H1 (cell line): ENCODE measurements at regions not wholly inside any gene's neighbourhood (a gene's known extent, or its start where the extent isn't known, plus 50 kb on each side); places are given as distances from the start of the nearest gene placed in this dataset.

Source experiments
- CTCF ChIA-PET: fragments of 300-600 bp; sonication (Branson Sonifier 250); formaldehyde crosslinking; loops from one replicate; lab custom pipeline; 2021; ENCODE audit not compliant: partially characterized antibody; lab: Charles Lee
- POLR2A ChIA-PET: fragments of 300-600 bp; sonication (Branson Sonifier 250); formaldehyde crosslinking; loops from one replicate; lab custom pipeline; 2021; ENCODE audit warnings: inconsistent platforms; ENCODE audit not compliant: partially characterized antibody; lab: Charles Lee
- DNase-seq, 2 experiments: peaks; one replicate each; pipeline versions ENCODE4 v3.0.0 to v3.0.0-alpha.2; 2010 to 2022; ENCODE audit warnings: low spot score in 2 of 2, low read depth in 1 of 2, mixed read lengths in 1 of 2
- FAIRE-seq: peaks from 2 replicates; lab custom pipeline; 2011; peaks lifted over from hg19 to GRCh38; lab: Jason Lieb, UNC
- H2AFZ ChIP-seq: 2 replicates; pipeline ENCODE4 v1.8.1; 2012; ENCODE audit warnings: low read length, inconsistent platforms
- H2AK5ac ChIP-seq: 2 replicates; pipeline ENCODE4 v1.6.1; 2013; ENCODE audit warnings: low read depth, low read length
- H2BK120ac ChIP-seq: replicated peaks from 2 replicates; pipeline ENCODE3; 2013; ENCODE audit warnings: low read depth, low read length, inconsistent platforms
- H2BK12ac ChIP-seq: 2 replicates; pipeline ENCODE4 v1.6.1; 2013; ENCODE audit warnings: low read depth, low read length
- H2BK15ac ChIP-seq: 2 replicates; pipeline ENCODE4 v1.6.1; 2013; ENCODE audit warnings: low read length
- H2BK20ac ChIP-seq: 2 replicates; pipeline ENCODE4 v1.6.1; 2013; ENCODE audit warnings: low read length
- H2BK5ac ChIP-seq: 2 replicates; pipeline ENCODE4 v1.6.1; 2013; ENCODE audit warnings: low read depth, low read length
- H3K14ac ChIP-seq: 2 replicates; pipeline ENCODE4 v1.6.1; 2013; ENCODE audit warnings: inconsistent platforms; ENCODE audit not compliant: insufficient read length
- H3K18ac ChIP-seq: 2 replicates; pipeline ENCODE4 v1.6.1; 2013; ENCODE audit warnings: low read length; ENCODE audit errors: extremely low read depth
- H3K23ac ChIP-seq: 2 replicates; pipeline ENCODE4 v1.6.1; 2013; ENCODE audit warnings: inconsistent platforms; ENCODE audit not compliant: insufficient read length
- H3K23me2 ChIP-seq: 2 replicates; pipeline ENCODE4 v1.6.1; 2013; ENCODE audit warnings: low read depth, low read length
- H3K27ac ChIP-seq: 2 replicates; pipeline ENCODE4 v1.6.1; 2011; ENCODE audit warnings: low read depth, low read length, inconsistent platforms
- H3K27me3 ChIP-seq, 4 experiments: replicated peaks in 1 of 4; 1 replicate in 1 of 4; 2 replicates in 3 of 4; pipeline versions ENCODE4 v1.6.1 to v1.8.1; 2011 to 2013; ENCODE audit warnings: low read length in 3 of 4, mild to moderate bottlenecking in 3 of 4, inconsistent platforms in 2 of 4, mixed read lengths in 2 of 4, moderate library complexity in 1 of 4; ENCODE audit not compliant: control insufficient read depth in 3 of 4, insufficient read depth in 3 of 4; ENCODE audit errors: extremely low read depth in 1 of 4
- H3K36me3 ChIP-seq, 4 experiments: 2 replicates each; pipeline versions ENCODE4 v1.6.1 to v1.8.1; 2011 to 2013; ENCODE audit warnings: mild to moderate bottlenecking in 4 of 4, low read length in 3 of 4, moderate library complexity in 2 of 4, control low read depth in 1 of 4, inconsistent platforms in 1 of 4; ENCODE audit not compliant: insufficient read depth in 4 of 4, control insufficient read depth in 2 of 4
- H3K4ac ChIP-seq: replicated peaks from 2 replicates; pipeline ENCODE3; 2013; ENCODE audit warnings: low read length, low read depth, mixed read lengths, inconsistent platforms; ENCODE audit not compliant: insufficient read length
- H3K4me1 ChIP-seq, 4 experiments: replicated peaks in 1 of 4; 1 replicate in 1 of 4; 2 replicates in 3 of 4; pipeline versions ENCODE4 v1.6.1 to v1.8.1; 2011 to 2013; ENCODE audit warnings: low read length in 3 of 4, inconsistent platforms in 2 of 4, mixed read lengths in 1 of 4; ENCODE audit not compliant: insufficient read depth in 4 of 4, control insufficient read depth in 3 of 4
- H3K4me2 ChIP-seq, 2 experiments: 2 replicates each; pipeline versions ENCODE4 v1.6.1 to v1.8.1; 2011 to 2013; ENCODE audit warnings: low read depth in 2 of 2, low read length in 2 of 2, control low read depth in 1 of 2, inconsistent platforms in 1 of 2, mild to moderate bottlenecking in 1 of 2; ENCODE audit not compliant: insufficient read depth in 1 of 2
- H3K4me3 ChIP-seq, 4 experiments: fragments of 200-600, 300-600 bp in 1 of 4; sonication (generic), shearing (Covaris generic), sonication (Bioruptor Twin) in 1 of 4; 2 replicates each; pipeline versions ENCODE4 v1.5.1 to v1.8.1; 2011 to 2016; ENCODE audit warnings: low read length in 4 of 4, low read depth in 3 of 4, control low read depth in 2 of 4, inconsistent platforms in 2 of 4, mild to moderate bottlenecking in 2 of 4, mixed read lengths in 1 of 4, moderate library complexity in 1 of 4; ENCODE audit not compliant: insufficient read depth in 2 of 4; ENCODE audit errors: extremely low read depth in 1 of 4
- H3K56ac ChIP-seq: replicated peaks from 2 replicates; pipeline ENCODE3; 2013; ENCODE audit warnings: low read depth, mild to moderate bottlenecking, mixed read lengths, low read length, inconsistent platforms; ENCODE audit not compliant: insufficient read length
- H3K79me1 ChIP-seq: 2 replicates; pipeline ENCODE4 v1.6.1; 2013; ENCODE audit warnings: low read depth, low read length, control low read depth
- H3K79me2 ChIP-seq, 2 experiments: 2 replicates each; pipeline versions ENCODE4 v1.6.1 to v1.8.1; 2012 to 2013; ENCODE audit warnings: low read length in 2 of 2, mild to moderate bottlenecking in 2 of 2, inconsistent platforms in 1 of 2; ENCODE audit not compliant: insufficient read depth in 2 of 2, control insufficient read depth in 1 of 2
- H3K9ac ChIP-seq, 4 experiments: replicated peaks in 1 of 4; 1 replicate in 1 of 4; 2 replicates in 3 of 4; pipeline versions ENCODE4 v1.6.1 to v1.8.1; 2011 to 2013; ENCODE audit warnings: low read depth in 3 of 4, low read length in 3 of 4, control low read depth in 2 of 4, mild to moderate bottlenecking in 2 of 4, moderate library complexity in 2 of 4, inconsistent platforms in 1 of 4; ENCODE audit errors: extremely low read depth in 1 of 4
- H3K9me3 ChIP-seq, 2 experiments: 2 replicates each; pipeline versions ENCODE4 v1.6.1 to v1.8.1; 2012 to 2013; ENCODE audit warnings: mild to moderate bottlenecking in 2 of 2, moderate library complexity in 2 of 2, control low read depth in 1 of 2, inconsistent platforms in 1 of 2, low read depth in 1 of 2, low read length in 1 of 2, mixed read lengths in 1 of 2; ENCODE audit not compliant: insufficient read depth in 2 of 2
- H4K20me1 ChIP-seq, 2 experiments: replicated peaks in 1 of 2; 2 replicates each; pipeline versions ENCODE3 to v1.8.1; 2011 to 2013; ENCODE audit warnings: inconsistent platforms in 2 of 2, low read length in 2 of 2, mild to moderate bottlenecking in 1 of 2; ENCODE audit not compliant: insufficient read depth in 2 of 2, control insufficient read depth in 1 of 2
- H4K5ac ChIP-seq: 2 replicates; pipeline ENCODE4 v1.6.1; 2013; ENCODE audit warnings: low read length, low read depth, mixed read lengths, inconsistent platforms; ENCODE audit not compliant: insufficient read length
- H4K8ac ChIP-seq: 2 replicates; pipeline ENCODE4 v1.8.0; 2013; ENCODE audit warnings: mild to moderate bottlenecking, moderate library complexity, low read length, inconsistent platforms; ENCODE audit not compliant: insufficient read depth; ENCODE audit errors: extremely low read depth
- H4K91ac ChIP-seq: replicated peaks from 2 replicates; pipeline ENCODE3; 2013; ENCODE audit warnings: low read length, mixed read lengths, inconsistent platforms; ENCODE audit not compliant: insufficient read length
- ASH2L ChIP-seq: fragments of 200-600, 300-600 bp; sonication (generic); IDR thresholded peaks from one replicate; pipeline ENCODE4 v1.7.1; 2017; ENCODE audit warnings: low read length
- CBX8 ChIP-seq: fragments of 300-800, 300-1000 bp; sonication (generic); IDR thresholded peaks from 2 replicates; pipeline ENCODE4 v1.7.1; 2016; ENCODE audit warnings: low read depth, low read length, borderline replicate concordance
- CHD2 ChIP-seq: IDR thresholded peaks from 2 replicates; pipeline ENCODE4 v1.6.1; 2012; ENCODE audit warnings: low read length, improper control_type of control experiment
- HDAC6 ChIP-seq: IDR thresholded peaks from one replicate; pipeline ENCODE4 v1.7.1; 2012; ENCODE audit warnings: low read depth, mild to moderate bottlenecking, inconsistent platforms, low read length, moderate library complexity
- POLR2AphosphoS5 ChIP-seq: IDR thresholded peaks from 2 replicates; pipeline ENCODE4 v1.6.1; 2011; ENCODE audit warnings: low read depth, low read length
- POU5F1 ChIP-seq: IDR thresholded peaks from 2 replicates; pipeline ENCODE4 v1.6.1; 2011; ENCODE audit warnings: low read depth, mild to moderate bottlenecking, low read length, moderate library complexity
- SAP30 ChIP-seq: fragments of 300-600 bp; sonication (generic); IDR thresholded peaks from 2 replicates; pipeline ENCODE4 v1.7.1; 2012; ENCODE audit warnings: low read length, moderate library complexity, mild to moderate bottlenecking, inconsistent platforms; ENCODE audit not compliant: insufficient read depth, insufficient replicate concordance
- SIN3A ChIP-seq, 2 experiments: IDR thresholded peaks in 1 of 2; conservative IDR thresholded peaks in 1 of 2; 2 replicates each; pipeline ENCODE4 v1.6.1; 2011 to 2012; ENCODE audit warnings: low read length in 2 of 2, improper control_type of control experiment in 1 of 2, low read depth in 1 of 2, mild to moderate bottlenecking in 1 of 2
- TAF1 ChIP-seq: IDR thresholded peaks from 2 replicates; pipeline ENCODE4 v1.6.1; 2011; ENCODE audit warnings: mild to moderate bottlenecking, low read depth, low read length
- TEAD4 ChIP-seq: IDR thresholded peaks from 2 replicates; pipeline ENCODE4 v1.6.1; 2012; ENCODE audit warnings: low read depth, low read length, inconsistent platforms, mixed read lengths
- WGBS, 2 experiments: shearing (Covaris generic) in 1 of 2; methylation state at CpG; one replicate each; pipeline versions ENCODE4 v1.1.6 to v1.1.7; 2013 to 2015; ENCODE audit warnings: low lambda C conversion rate in 2 of 2, mixed read lengths in 2 of 2, inconsistent platforms in 1 of 2, low coverage in 1 of 2, missing lambda C conversion rate in 1 of 2; ENCODE audit not compliant: insufficient replicate concordance in 2 of 2, insufficient coverage in 1 of 2, insufficient read length in 1 of 2; ENCODE audit errors: extremely low coverage in 1 of 2, missing lambda C conversion rate in 1 of 2; 5-methylcytosine and 5-hydroxymethylcytosine counted together
- TF ChIP-seq, protein P1 (sequence below), 3 experiments: IDR thresholded peaks; 1 replicate in 2 of 3; 2 replicates in 1 of 3; pipeline versions ENCODE4 v1.5.1 to v1.6.1; 2011; ENCODE audit warnings: low read length in 3 of 3, mild to moderate bottlenecking in 3 of 3, inconsistent platforms in 2 of 3, low read depth in 1 of 3, moderate library complexity in 1 of 3; ENCODE audit not compliant: insufficient read depth in 1 of 3; ENCODE audit errors: control extremely low read depth in 1 of 3
- TF ChIP-seq, protein P2 (sequence below): IDR thresholded peaks from 2 replicates; pipeline ENCODE4 v1.6.1; 2011; ENCODE audit warnings: low read depth, mild to moderate bottlenecking, low read length; ENCODE audit not compliant: insufficient read depth

DNA sequence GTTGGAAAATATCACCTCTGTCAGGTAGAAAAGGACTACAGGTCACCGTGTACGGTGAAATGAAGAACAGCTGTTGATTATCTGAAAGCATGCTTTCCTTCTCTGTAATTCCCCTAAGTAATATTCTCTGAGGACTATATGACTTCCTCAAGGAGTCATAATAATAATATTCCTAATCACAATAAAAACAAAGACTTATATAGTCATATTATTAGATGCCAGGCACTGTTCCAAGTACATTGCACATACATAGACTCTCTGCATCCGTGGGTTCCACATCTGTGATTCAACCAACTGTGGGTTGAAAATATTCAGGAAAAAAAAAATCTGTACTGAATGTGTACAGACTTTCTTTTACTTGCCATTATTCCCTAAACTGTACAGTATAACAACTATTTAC is 512.4 kb upstream of the ID2 start:
- H3K9ac ChIP-seq = no peak overlapping the region
- H3K9me3 ChIP-seq = no peaks in the 10 kb centered on the region
- no peak overlapping the region for H3K4me2 ChIP-seq
- H3K4me3 ChIP-seq = no peak overlapping the region
- no peak overlapping the region for H2BK20ac ChIP-seq
- H3K36me3 ChIP-seq = no peaks in the 10 kb centered on the region
- H2AK5ac ChIP-seq = no peak overlapping the region
- H4K20me1 ChIP-seq = no peaks in the 10 kb centered on the region
- H3K4ac ChIP-seq = no peak overlapping the region
- no peaks in the 10 kb centered on the region for H3K79me2 ChIP-seq
- H3K27ac ChIP-seq = no peak overlapping the region
- no peak overlapping the region for H4K8ac ChIP-seq
- no peak overlapping the region for H2BK5ac ChIP-seq
- FAIRE-seq (no peak), DNase-seq (no peak)
- ChIA-PET CTCF (no interaction called here), POLR2A (interaction anchor here (1.1 kb wide), 1 partner anchor 12 kb away, joined by 3 read pairs; no protein-coding TSS in a partner anchor)
- no peak overlapping the region for H2BK15ac ChIP-seq
- H3K18ac ChIP-seq = no peak overlapping the region
- H3K4me1 ChIP-seq = peaks cover 0 to 2% (median 0%) of the 10 kb centered on the region in 4 experiments; a peak in 1 of 7 replicates
- no peak overlapping the region for H2AFZ ChIP-seq
- no peak overlapping the region for H3K23ac ChIP-seq
- no peak overlapping the region for H2BK12ac ChIP-seq
- H4K5ac ChIP-seq = no peak overlapping the region
- no peaks in the 10 kb centered on the region; a peak in 1 of 7 replicates for H3K27me3 ChIP-seq
- no peaks in the 10 kb centered on the region for H3K79me1 ChIP-seq
- no peak overlapping the region for H4K91ac ChIP-seq
- H3K56ac ChIP-seq = no peak overlapping the region
- H3K23me2 ChIP-seq = no peaks in the 10 kb centered on the region
- WGBS, 2 experiments = 93% methylated on average over 3 of the region's 3 CpGs; no CpG with 5 or more reads in 1 of the 2 experiments
- no peak overlapping the region for H2BK120ac ChIP-seq
- no peak overlapping the region for H3K14ac ChIP-seq
- TF ChIP-seq CBX8 (no peak), POLR2AphosphoS5 (no peak), POU5F1 (no peak), SIN3A (conservative IDR thresholded peaks at IDR 0.05 in 1 of 2, IDR thresholded peaks at IDR 0.05 in 1 of 2; ENCODE audit: low read depth in 1 of 2, low read length in 2 of 2) (no peak), SAP30 (no peak), HDAC6 (no peak), ASH2L (no peak), CHD2 (no peak), TAF1 (no peak), TEAD4 (no peak)
- TF ChIP-seq, protein P1, sequence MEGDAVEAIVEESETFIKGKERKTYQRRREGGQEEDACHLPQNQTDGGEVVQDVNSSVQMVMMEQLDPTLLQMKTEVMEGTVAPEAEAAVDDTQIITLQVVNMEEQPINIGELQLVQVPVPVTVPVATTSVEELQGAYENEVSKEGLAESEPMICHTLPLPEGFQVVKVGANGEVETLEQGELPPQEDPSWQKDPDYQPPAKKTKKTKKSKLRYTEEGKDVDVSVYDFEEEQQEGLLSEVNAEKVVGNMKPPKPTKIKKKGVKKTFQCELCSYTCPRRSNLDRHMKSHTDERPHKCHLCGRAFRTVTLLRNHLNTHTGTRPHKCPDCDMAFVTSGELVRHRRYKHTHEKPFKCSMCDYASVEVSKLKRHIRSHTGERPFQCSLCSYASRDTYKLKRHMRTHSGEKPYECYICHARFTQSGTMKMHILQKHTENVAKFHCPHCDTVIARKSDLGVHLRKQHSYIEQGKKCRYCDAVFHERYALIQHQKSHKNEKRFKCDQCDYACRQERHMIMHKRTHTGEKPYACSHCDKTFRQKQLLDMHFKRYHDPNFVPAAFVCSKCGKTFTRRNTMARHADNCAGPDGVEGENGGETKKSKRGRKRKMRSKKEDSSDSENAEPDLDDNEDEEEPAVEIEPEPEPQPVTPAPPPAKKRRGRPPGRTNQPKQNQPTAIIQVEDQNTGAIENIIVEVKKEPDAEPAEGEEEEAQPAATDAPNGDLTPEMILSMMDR (IDR thresholded peaks at IDR 0.05; ENCODE audit: control extremely low read depth in 1 of 3, insufficient read depth in 1 of 3, low read depth in 1 of 3, low read length in 3 of 3) = no peak
- TF ChIP-seq, protein P2, sequence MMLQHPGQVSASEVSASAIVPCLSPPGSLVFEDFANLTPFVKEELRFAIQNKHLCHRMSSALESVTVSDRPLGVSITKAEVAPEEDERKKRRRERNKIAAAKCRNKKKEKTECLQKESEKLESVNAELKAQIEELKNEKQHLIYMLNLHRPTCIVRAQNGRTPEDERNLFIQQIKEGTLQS = no peak
